ENCODE measurements at regions not wholly inside any gene's neighbourhood (a gene's known extent, or its start where the extent isn't known, plus 50 kb on each side); places are given as distances from the start of the nearest gene placed in this dataset.

DNA sequence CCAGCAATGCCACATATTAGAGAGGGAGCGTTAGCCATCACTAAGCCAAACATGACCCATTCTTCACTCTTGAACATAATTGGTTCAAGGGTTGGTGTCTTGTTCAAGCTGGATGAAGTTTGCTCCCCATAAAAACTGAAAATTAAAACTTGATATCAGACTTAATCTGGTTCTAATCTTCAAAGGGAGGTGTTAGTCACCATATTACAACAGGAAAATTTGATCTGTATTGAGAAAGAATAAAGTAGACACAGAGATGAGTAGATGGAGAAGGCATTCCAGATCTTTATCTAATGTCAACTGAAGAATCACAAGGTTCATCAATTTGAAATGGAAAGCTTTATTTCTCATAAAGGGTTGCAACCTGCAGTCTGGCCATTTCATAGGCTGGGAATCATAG, 972.8 kb downstream of the HACE1 start:
- Histone ChIP-seq H3K4me3 (no peak overlapping the region), H3K27me3 (replicated peaks) (no peaks in the 10 kb centered on the region), H3K4me1 (replicated peaks) (no peaks in the 10 kb centered on the region), H3K27ac (no peak overlapping the region), H3K36me3 (no peaks in the 10 kb centered on the region), H3K9me3 (replicated peaks) (no peaks in the 10 kb centered on the region)
- DNase-seq (ENCODE audit: low read depth in 1 of 2, low spot score in 2 of 2): no peak

DNA sequence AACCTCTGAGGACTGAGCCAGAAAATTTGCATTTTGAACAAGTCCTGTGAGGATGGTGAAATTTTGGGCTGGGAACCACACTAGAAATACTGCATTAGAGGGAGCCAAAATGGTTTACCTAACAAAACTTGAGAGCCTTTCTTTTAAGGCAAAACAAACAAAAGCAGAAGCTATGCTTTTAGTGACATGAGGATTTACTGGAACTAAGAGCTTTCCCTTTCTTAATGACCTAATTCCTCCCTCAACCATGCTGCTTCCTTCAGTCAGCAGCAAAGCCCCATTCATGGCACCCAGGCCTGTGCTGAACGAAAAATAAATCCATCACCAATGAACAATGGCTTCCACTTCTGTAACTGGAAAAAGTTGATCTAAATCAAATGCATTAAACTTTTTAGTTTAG, 974.3 kb downstream of the HACE1 start:
- Histone ChIP-seq H3K27me3 (replicated peaks) (no peaks in the 10 kb centered on the region), H3K27ac (no peak overlapping the region), H3K4me3 (no peak overlapping the region), H3K4me1 (replicated peaks) (no peaks in the 10 kb centered on the region), H3K9me3 (replicated peaks) (no peaks in the 10 kb centered on the region), H3K36me3 (no peaks in the 10 kb centered on the region)
- DNase-seq (ENCODE audit: low read depth in 1 of 2, low spot score in 2 of 2): no peak

DNA sequence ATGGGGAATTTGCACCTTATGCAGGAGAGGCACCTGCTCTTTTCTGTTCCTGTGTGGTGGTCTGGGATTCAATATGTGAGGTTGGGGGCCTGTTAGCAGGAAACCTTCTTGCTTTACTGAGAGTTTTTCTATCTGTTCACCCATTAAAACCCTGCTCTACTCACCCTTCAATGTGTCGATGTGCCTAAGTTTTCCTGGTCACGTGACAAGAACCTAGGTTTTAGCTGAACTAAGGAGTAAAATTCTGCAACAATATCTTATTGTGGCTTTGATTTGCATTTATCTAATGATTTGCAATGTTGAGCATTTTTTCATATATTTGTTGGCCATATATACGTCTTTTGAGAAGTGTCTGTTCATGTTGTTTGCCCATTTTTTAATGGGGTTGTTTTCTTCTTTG, 979.9 kb downstream of the HACE1 start:
- H3K9me3 ChIP-seq (replicated peaks): no peaks in the 10 kb centered on the region
- no peak overlapping the region for H3K4me3 ChIP-seq
- no peaks in the 10 kb centered on the region for H3K36me3 ChIP-seq

DNA sequence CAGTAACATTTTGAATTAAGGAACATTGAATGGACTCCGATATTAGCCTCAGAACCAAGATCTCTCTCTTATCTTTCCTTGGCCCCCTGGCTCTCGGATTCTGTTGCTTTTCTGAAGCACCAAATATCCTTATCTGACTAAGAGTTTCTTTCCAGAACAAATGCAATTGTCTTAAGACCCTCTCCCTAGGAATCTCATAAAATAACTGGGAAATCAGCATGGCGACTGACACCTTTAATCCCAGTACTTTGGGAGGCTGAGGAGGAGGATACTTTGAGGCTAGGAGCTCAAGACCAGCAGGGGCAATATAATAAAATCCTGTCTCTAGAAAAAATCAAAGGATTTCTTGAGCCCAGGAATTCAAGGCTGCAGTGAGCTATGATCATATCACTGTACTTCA, 984.5 kb downstream of the HACE1 start:
- Histone ChIP-seq H3K9me3 (replicated peaks) (no peaks in the 10 kb centered on the region), H3K27me3 (replicated peaks) (no peaks in the 10 kb centered on the region), H3K36me3 (no peaks in the 10 kb centered on the region), H3K4me1 (replicated peaks) (no peaks in the 10 kb centered on the region), H3K27ac (no peak overlapping the region), H3K4me3 (no peak overlapping the region)
- no peak for DNase-seq (ENCODE audit: low read depth in 1 of 2, low spot score in 2 of 2)

More for the DNA sequence above, 979.9 kb downstream of the HACE1 start:
- no peaks in the 10 kb centered on the region for H3K27me3 ChIP-seq (replicated peaks)
- H3K27ac ChIP-seq: no peak overlapping the region
- DNase-seq (ENCODE audit: low read depth in 1 of 2, low spot score in 2 of 2): no peak
- H3K4me1 ChIP-seq (replicated peaks): no peaks in the 10 kb centered on the region

DNA sequence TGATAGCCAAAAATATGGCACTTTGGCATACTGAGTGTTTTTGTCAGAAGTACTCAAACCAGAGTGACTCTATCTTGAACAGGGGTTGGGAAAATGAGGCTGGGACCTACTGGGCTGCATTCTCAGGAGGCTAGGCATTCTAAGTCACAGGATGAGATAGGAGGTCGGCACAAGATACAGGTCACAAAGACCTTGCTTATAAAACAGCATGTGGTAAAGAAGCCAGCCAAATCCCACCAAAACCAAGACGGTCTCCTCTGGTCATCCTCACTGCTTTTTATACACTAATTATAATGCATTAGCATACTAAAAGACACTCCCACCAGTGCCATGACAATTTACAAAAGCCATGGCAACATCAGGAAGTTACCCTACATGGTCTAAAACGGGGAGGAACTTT, 985.1 kb downstream of the HACE1 start:
- Histone ChIP-seq H3K27me3 (replicated peaks) (no peaks in the 10 kb centered on the region), H3K9me3 (replicated peaks) (no peaks in the 10 kb centered on the region), H3K36me3 (no peaks in the 10 kb centered on the region), H3K4me3 (no peak overlapping the region), H3K27ac (no peak overlapping the region), H3K4me1 (replicated peaks) (no peaks in the 10 kb centered on the region)
- DNase-seq (ENCODE audit: low read depth in 1 of 2, low spot score in 2 of 2): no peak

DNA sequence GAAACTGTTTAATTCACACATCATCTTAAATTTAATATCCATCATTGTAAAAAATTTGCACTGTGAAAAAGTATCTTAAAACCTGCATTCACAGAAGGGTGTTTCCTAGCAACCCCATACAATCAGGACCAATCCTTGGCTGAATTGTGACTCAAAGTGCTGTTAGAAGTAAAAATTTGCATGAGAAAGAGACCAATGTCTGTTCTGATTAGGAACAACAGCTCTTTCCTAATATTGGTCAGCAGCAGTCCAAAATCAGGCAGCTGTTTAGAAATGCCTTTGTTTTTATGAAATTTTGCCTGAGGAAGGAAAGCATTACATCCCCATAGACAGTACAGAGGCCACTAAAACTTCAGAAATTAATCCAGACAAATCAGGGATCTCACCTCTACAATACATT, 987.0 kb downstream of the HACE1 start:
- DNase-seq (ENCODE audit: low read depth in 1 of 2, low spot score in 2 of 2): no peak
- no peak overlapping the region for H3K4me3 ChIP-seq
- no peaks in the 10 kb centered on the region for H3K4me1 ChIP-seq (replicated peaks)
- H3K9me3 ChIP-seq (replicated peaks): no peaks in the 10 kb centered on the region
- no peaks in the 10 kb centered on the region for H3K27me3 ChIP-seq (replicated peaks)
- no peak overlapping the region for H3K27ac ChIP-seq
- H3K36me3 ChIP-seq: no peaks in the 10 kb centered on the region

DNA sequence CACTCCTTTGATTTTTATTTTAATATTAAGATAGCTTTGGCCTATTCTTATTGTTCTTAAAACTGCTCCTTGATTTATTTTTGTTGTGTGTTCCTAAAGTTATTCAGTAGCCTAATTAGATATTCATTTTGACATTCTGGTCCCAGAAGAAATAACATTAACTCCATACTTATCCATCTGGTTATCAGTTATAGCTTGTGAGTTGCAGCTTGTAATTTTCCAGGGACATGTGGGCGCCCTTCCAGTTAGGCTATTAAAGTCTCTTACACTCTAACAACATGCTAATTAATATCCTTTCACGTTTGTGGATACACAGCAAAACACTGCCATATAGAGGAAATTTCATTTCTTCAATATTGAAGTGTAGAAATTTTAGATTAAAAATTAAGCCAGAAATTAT, 987.5 kb downstream of the HACE1 start:
- DNase-seq (ENCODE audit: low read depth in 1 of 2, low spot score in 2 of 2): no peak
- Histone ChIP-seq H3K27ac (no peak overlapping the region), H3K9me3 (replicated peaks) (no peaks in the 10 kb centered on the region), H3K4me1 (replicated peaks) (no peaks in the 10 kb centered on the region), H3K27me3 (replicated peaks) (no peaks in the 10 kb centered on the region), H3K36me3 (no peaks in the 10 kb centered on the region), H3K4me3 (no peak overlapping the region)

DNA sequence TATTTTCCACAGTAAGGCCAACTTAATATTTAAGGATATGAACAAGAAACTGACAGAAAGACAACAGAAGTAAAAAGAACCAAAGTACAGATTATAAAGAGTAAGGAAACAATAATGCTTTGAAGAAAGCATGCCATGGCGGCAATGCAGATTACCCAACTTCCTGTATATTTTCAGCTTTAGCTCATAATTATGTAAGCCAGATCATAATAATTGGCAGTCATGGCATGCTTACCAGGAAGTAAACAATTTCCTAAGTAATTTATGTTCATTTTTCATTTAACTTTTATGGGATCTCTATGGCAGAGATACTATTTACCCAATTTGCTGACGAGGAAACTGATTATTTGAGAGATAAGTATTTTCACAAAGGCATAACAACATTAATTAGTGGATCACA, 988.7 kb downstream of the HACE1 start:
- H3K27me3 ChIP-seq (replicated peaks): no peaks in the 10 kb centered on the region
- no peaks in the 10 kb centered on the region for H3K4me1 ChIP-seq (replicated peaks)
- H3K36me3 ChIP-seq: no peaks in the 10 kb centered on the region
- H3K4me3 ChIP-seq: no peak overlapping the region
- no peak overlapping the region for H3K27ac ChIP-seq
- DNase-seq (ENCODE audit: low read depth in 1 of 2, low spot score in 2 of 2): no peak
- no peaks in the 10 kb centered on the region for H3K9me3 ChIP-seq (replicated peaks)

DNA sequence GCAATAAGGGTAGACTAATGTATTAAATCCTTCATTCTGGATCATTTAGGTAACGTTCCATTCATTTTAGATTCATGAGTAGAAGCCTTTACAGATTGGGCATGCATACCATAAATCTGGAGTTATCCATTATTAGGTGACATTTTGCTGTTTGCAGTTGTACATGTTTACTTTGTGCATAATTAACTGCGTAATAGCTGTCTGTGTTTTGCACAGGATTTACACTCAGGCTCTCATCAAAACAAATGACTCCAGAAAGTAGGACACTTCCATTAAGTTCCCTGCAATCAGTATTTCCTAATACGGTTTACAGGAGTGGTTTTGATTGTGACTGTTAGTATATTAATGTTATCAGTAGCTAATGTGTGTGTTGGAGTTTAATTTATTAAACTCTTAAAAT, 997.4 kb downstream of the HACE1 start:
- Histone ChIP-seq H3K9me3 (replicated peaks) (no peaks in the 10 kb centered on the region), H3K27me3 (replicated peaks) (no peaks in the 10 kb centered on the region), H3K4me3 (no peak overlapping the region), H3K4me1 (replicated peaks) (no peaks in the 10 kb centered on the region), H3K36me3 (no peaks in the 10 kb centered on the region), H3K27ac (no peak overlapping the region)
- DNase-seq (ENCODE audit: low read depth in 1 of 2, low spot score in 2 of 2): no peak

DNA sequence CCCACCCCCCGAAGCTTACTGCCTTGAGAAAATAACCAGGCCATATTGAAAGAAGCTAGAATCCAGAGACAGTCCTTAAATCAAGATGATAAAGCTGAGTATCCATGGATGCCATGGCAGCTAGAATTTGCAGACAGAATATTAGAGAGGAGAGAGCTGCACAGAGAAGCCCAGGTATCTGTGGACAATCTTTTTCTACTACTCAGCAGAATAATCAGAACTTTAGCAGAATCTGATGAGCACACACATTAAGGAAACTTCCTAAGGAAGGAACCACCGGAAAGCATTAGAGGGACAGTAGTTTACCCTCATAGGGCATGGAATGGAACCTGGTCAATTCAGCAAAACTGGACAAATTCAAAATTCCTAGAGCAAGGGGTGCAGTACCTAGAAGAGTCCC, 1001.7 kb downstream of the HACE1 start:
- H3K36me3 ChIP-seq: no peaks in the 10 kb centered on the region
- H3K4me1 ChIP-seq (replicated peaks): no peaks in the 10 kb centered on the region
- no peak overlapping the region for H3K27ac ChIP-seq
- no peak for DNase-seq (ENCODE audit: low read depth in 1 of 2, low spot score in 2 of 2)
- H3K4me3 ChIP-seq: no peak overlapping the region
- H3K27me3 ChIP-seq (replicated peaks): no peaks in the 10 kb centered on the region
- H3K9me3 ChIP-seq (replicated peaks): no peaks in the 10 kb centered on the region

DNA sequence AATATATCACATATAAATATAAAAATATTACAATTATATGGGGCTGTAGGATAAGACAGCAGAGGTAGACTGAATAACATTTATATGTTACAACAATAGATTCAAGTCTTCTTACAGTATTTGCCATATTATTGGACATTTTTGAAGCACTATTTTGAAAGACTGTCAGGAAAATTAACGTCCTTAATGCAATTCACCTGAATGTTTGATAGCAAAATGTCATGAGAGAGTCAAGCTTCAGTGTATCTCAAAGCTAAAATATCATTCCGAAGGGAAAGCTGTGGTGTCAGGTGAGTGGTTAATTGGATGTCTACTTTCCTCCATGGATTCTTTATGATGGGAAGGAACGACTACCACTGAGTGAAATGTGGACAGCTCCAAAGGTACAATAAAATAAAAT, 1004.0 kb downstream of the HACE1 start:
- H3K4me3 ChIP-seq: no peak overlapping the region
- no peaks in the 10 kb centered on the region for H3K36me3 ChIP-seq
- no peak overlapping the region for H3K27ac ChIP-seq
- no peaks in the 10 kb centered on the region for H3K4me1 ChIP-seq (replicated peaks)
- H3K27me3 ChIP-seq (replicated peaks): no peaks in the 10 kb centered on the region
- no peak for DNase-seq (ENCODE audit: low read depth in 1 of 2, low spot score in 2 of 2)
- no peaks in the 10 kb centered on the region for H3K9me3 ChIP-seq (replicated peaks)

DNA sequence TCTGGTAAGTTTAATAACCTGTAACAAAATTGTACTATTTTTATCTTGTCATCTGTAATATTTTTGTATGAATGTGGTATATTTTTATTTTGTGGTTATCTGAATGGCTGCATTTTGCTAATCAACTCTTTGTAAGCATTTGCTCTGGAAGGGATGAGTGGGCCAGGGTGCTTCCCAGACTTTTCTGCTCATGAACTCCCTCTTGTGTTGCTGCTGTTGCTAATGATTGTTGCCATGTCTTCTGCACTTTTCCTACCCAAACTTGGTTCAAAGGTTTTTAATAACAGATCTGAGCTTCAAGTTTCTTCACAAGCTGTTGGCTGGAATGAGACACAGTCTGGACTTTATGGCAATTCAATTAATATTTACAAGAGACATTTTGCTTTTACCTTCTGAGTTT, 1005.7 kb downstream of the HACE1 start:
- no peaks in the 10 kb centered on the region for H3K9me3 ChIP-seq (replicated peaks)
- H3K27me3 ChIP-seq (replicated peaks): no peaks in the 10 kb centered on the region
- DNase-seq (ENCODE audit: low read depth in 1 of 2, low spot score in 2 of 2): no peak
- no peak overlapping the region for H3K4me3 ChIP-seq
- H3K4me1 ChIP-seq (replicated peaks): no peaks in the 10 kb centered on the region
- H3K27ac ChIP-seq: no peak overlapping the region
- no peaks in the 10 kb centered on the region for H3K36me3 ChIP-seq

DNA sequence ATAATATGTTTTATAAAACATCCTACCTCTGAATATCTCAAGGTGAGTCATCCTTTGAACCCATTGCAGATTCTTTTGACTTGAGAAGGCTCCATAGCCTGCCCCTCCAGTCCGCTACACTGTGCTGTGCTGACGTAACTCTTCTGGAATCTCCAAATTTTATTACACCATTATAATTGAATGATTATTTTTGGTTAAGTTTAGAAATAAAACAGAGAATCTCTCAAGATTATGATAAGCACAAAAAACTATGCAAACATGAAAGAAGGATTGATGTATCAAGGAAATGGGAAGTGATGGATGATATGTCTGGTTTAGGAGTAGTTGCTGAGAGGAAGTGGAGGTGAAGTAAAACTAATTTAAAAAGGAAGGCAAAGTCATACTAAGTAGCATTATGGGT, 1021.3 kb downstream of the HACE1 start:
- no peaks in the 10 kb centered on the region for H3K27me3 ChIP-seq (replicated peaks)
- H3K27ac ChIP-seq: no peak overlapping the region
- no peaks in the 10 kb centered on the region for H3K9me3 ChIP-seq (replicated peaks)
- no peaks in the 10 kb centered on the region for H3K4me1 ChIP-seq (replicated peaks)
- H3K36me3 ChIP-seq: no peaks in the 10 kb centered on the region
- H3K4me3 ChIP-seq: no peak overlapping the region
- no peak for DNase-seq (ENCODE audit: low read depth in 1 of 2, low spot score in 2 of 2)

DNA sequence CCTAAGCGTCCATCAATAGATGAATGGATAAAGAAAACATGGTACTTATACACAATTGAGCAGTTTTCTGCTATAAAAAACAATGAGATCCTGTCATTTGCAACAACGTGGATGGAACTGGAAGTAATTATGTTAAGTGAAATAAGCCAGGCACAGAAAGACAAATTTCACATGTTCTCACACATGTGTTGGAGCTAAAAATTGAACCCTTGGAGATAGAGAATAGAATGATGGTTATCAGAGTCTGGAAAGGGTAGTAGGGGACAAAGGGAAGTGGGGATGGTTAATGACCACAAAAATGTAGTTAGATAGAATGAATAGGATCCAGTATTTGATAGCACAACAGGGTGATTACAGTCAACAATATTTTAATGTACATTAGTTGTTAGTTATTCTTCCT, 1033.5 kb downstream of the HACE1 start:
- no peaks in the 10 kb centered on the region for H3K36me3 ChIP-seq
- no peak overlapping the region for H3K27ac ChIP-seq
- no peaks in the 10 kb centered on the region for H3K27me3 ChIP-seq (replicated peaks)

DNA sequence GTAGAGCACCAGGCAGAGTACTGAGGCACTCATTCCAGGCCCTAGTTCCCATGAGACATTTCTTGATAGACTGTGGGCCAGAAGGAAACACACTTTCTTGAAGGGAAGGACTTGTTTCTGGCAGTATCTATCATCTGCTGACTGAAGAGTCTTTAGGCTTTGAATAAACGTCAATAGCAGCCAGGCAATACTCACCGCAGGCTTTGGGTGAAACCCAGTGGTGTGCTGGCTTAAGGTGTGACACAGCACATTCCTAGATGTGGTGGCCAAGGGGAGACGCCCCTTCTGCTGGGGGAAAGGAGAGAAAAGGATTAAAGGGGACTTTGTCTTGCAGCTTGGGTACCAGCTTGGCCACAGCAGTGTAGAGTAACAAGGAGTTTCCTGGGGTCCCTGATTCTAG, 1039.6 kb downstream of the HACE1 start:
- no peak overlapping the region for H3K27ac ChIP-seq
- H3K9me3 ChIP-seq (replicated peaks): no peaks in the 10 kb centered on the region; the same call in 1 of the 2 replicates
- DNase-seq (ENCODE audit: low read depth in 1 of 2, low spot score in 2 of 2): no peak
- no peaks in the 10 kb centered on the region for H3K4me1 ChIP-seq (replicated peaks)
- no peaks in the 10 kb centered on the region for H3K36me3 ChIP-seq
- no peaks in the 10 kb centered on the region for H3K27me3 ChIP-seq (replicated peaks)
- H3K4me3 ChIP-seq: no peak overlapping the region

More for the DNA sequence above, 1033.5 kb downstream of the HACE1 start:
- Histone ChIP-seq H3K4me3 (no peak overlapping the region), H3K9me3 (replicated peaks) (no peaks in the 10 kb centered on the region), H3K4me1 (replicated peaks) (no peaks in the 10 kb centered on the region)
- no peak for DNase-seq (ENCODE audit: low read depth in 1 of 2, low spot score in 2 of 2)

Measured in SJSA1 (cell line).